ENCODE measurements at regions not wholly inside any gene's neighbourhood (a gene's known extent, or its start where the extent isn't known, plus 50 kb on each side); places are given as distances from the start of the nearest gene placed in this dataset.

- Histone ChIP-seq H3K4me1 (no peaks in the 10 kb centered on the region; the same call in 1 of the 2 replicates), H3K4me3 (no peak overlapping the region), H3K9me3 (no peaks in the 10 kb centered on the region), H3K27me3 (ENCODE audit: low read depth) (no peaks in the 10 kb centered on the region; the same call in 1 of the 2 replicates), H3K36me3 (replicated peaks) (no peaks in the 10 kb centered on the region)
- no peak for DNase-seq (ENCODE audit: low spot score in 2 of 2)
- in situ Hi-C loops (cut with MboI; ENCODE audit: low sequenced_read_pairs), result no loop called here
Observed at GRCh38 chr6:126781582-126781981, 336.9 kb upstream of the RSPO3 start.

GRCh38 chr6:126784161-126784790 lies 334.2 kb upstream of the RSPO3 start:
- DNase-seq (ENCODE audit: low spot score in 2 of 2), result no peak
- Histone ChIP-seq H3K9me3 (no peaks in the 10 kb centered on the region), H3K27me3 (ENCODE audit: low read depth) (no peaks in the 10 kb centered on the region; the same call in 1 of the 2 replicates), H3K4me1 (no peaks in the 10 kb centered on the region), H3K36me3 (replicated peaks) (no peaks in the 10 kb centered on the region), H3K4me3 (no peak overlapping the region)
- in situ Hi-C loops (cut with MboI; ENCODE audit: low sequenced_read_pairs), result no loop called here

GRCh38 chr6:126786262-126786661 lies 332.2 kb upstream of the RSPO3 start:
- Histone ChIP-seq H3K36me3 (replicated peaks) (no peaks in the 10 kb centered on the region), H3K4me1 (no peaks in the 10 kb centered on the region), H3K9me3 (no peaks in the 10 kb centered on the region), H3K27me3 (ENCODE audit: low read depth) (no peaks in the 10 kb centered on the region; the same call in 1 of the 2 replicates), H3K4me3 (no peak overlapping the region)
- DNase-seq (ENCODE audit: low spot score in 2 of 2), result no peak
- in situ Hi-C loops (cut with MboI; ENCODE audit: low sequenced_read_pairs), result no loop called here

GRCh38 chr6:126787635-126788034 lies 330.8 kb upstream of the RSPO3 start:
- in situ Hi-C loops (cut with MboI; ENCODE audit: low sequenced_read_pairs), result no loop called here
- Histone ChIP-seq H3K36me3 (replicated peaks) (no peaks in the 10 kb centered on the region), H3K4me3 (no peak overlapping the region)

GRCh38 chr6:126788861-126789365 lies 329.6 kb upstream of the RSPO3 start:
- Histone ChIP-seq H3K36me3 (replicated peaks) (no peaks in the 10 kb centered on the region), H3K4me1 (no peaks in the 10 kb centered on the region), H3K9me3 (no peaks in the 10 kb centered on the region), H3K27me3 (ENCODE audit: low read depth) (no peaks in the 10 kb centered on the region; the same call in 1 of the 2 replicates), H3K4me3 (no peak overlapping the region)
- in situ Hi-C loops (cut with MboI; ENCODE audit: low sequenced_read_pairs), result no loop called here
- no peak for DNase-seq (ENCODE audit: low spot score in 2 of 2)

More at GRCh38 chr6:126787635-126788034, 330.8 kb upstream of the RSPO3 start:
- Histone ChIP-seq H3K27me3 (ENCODE audit: low read depth) (no peaks in the 10 kb centered on the region; the same call in 1 of the 2 replicates), H3K9me3 (no peaks in the 10 kb centered on the region), H3K4me1 (no peaks in the 10 kb centered on the region)
- no peak for DNase-seq (ENCODE audit: low spot score in 2 of 2)

GRCh38 chr6:126792340-126793085 lies 326.0 kb upstream of the RSPO3 start:
- Histone ChIP-seq H3K4me3 (no peak overlapping the region), H3K27me3 (ENCODE audit: low read depth) (no peaks in the 10 kb centered on the region; the same call in 1 of the 2 replicates), H3K4me1 (no peaks in the 10 kb centered on the region), H3K36me3 (replicated peaks) (no peaks in the 10 kb centered on the region), H3K9me3 (no peaks in the 10 kb centered on the region)
- no peak for DNase-seq (ENCODE audit: low spot score in 2 of 2)
- in situ Hi-C loops (cut with MboI; ENCODE audit: low sequenced_read_pairs), result no loop called here

- DNase-seq (ENCODE audit: low spot score in 2 of 2), result no peak
- Histone ChIP-seq H3K9me3 (no peaks in the 10 kb centered on the region), H3K36me3 (replicated peaks) (no peaks in the 10 kb centered on the region), H3K4me1 (no peaks in the 10 kb centered on the region), H3K4me3 (no peak overlapping the region), H3K27me3 (ENCODE audit: low read depth) (no peaks in the 10 kb centered on the region; the same call in none of the 2 replicates)
- in situ Hi-C loops (cut with MboI; ENCODE audit: low sequenced_read_pairs), result no loop called here
Observed at GRCh38 chr6:126795161-126795560, 323.3 kb upstream of the RSPO3 start.

GRCh38 chr6:126797981-126798380 lies 320.5 kb upstream of the RSPO3 start:
- H3K9me3 ChIP-seq, result no peaks in the 10 kb centered on the region
- in situ Hi-C loops (cut with MboI; ENCODE audit: low sequenced_read_pairs), result no loop called here
- DNase-seq (ENCODE audit: low spot score in 2 of 2), result no peak
- H3K4me3 ChIP-seq, result no peak overlapping the region
- no peaks in the 10 kb centered on the region for H3K36me3 ChIP-seq (replicated peaks)
- no peaks in the 10 kb centered on the region for H3K4me1 ChIP-seq
- H3K27me3 ChIP-seq (ENCODE audit: low read depth), result peaks cover 3% of the 10 kb centered on the region; the same call in 1 of the 2 replicates

- no peak for DNase-seq (ENCODE audit: low spot score in 2 of 2)
- Histone ChIP-seq H3K4me1 (no peaks in the 10 kb centered on the region), H3K36me3 (replicated peaks) (no peaks in the 10 kb centered on the region), H3K4me3 (no peak overlapping the region), H3K9me3 (no peaks in the 10 kb centered on the region), H3K27me3 (ENCODE audit: low read depth) (peaks cover 15% of the 10 kb centered on the region)
- in situ Hi-C loops (cut with MboI; ENCODE audit: low sequenced_read_pairs), result no loop called here
Observed at GRCh38 chr6:126803769-126804168, 314.7 kb upstream of the RSPO3 start.

GRCh38 chr6:126804332-126805064 lies 314.0 kb upstream of the RSPO3 start:
- H3K36me3 ChIP-seq (replicated peaks), result no peaks in the 10 kb centered on the region
- no peaks in the 10 kb centered on the region for H3K4me1 ChIP-seq
- in situ Hi-C loops (cut with MboI; ENCODE audit: low sequenced_read_pairs), result no loop called here
- no peaks in the 10 kb centered on the region for H3K9me3 ChIP-seq
- no peak overlapping the region for H3K4me3 ChIP-seq
- peak; percentile 51 to 61 for DNase-seq (ENCODE audit: low spot score in 2 of 2)
- H3K27me3 ChIP-seq (ENCODE audit: low read depth), result peaks cover 15% of the 10 kb centered on the region

- no peaks in the 10 kb centered on the region for H3K4me1 ChIP-seq
- no peaks in the 10 kb centered on the region for H3K9me3 ChIP-seq
- in situ Hi-C loops (cut with MboI; ENCODE audit: low sequenced_read_pairs), result no loop called here
Observed at GRCh38 chr6:126805861-126806260, 312.6 kb upstream of the RSPO3 start.

GRCh38 chr6:126807876-126808275 lies 310.6 kb upstream of the RSPO3 start:
- H3K36me3 ChIP-seq (replicated peaks), result no peaks in the 10 kb centered on the region
- peaks cover 14% of the 10 kb centered on the region for H3K27me3 ChIP-seq (ENCODE audit: low read depth)
- in situ Hi-C loops (cut with MboI; ENCODE audit: low sequenced_read_pairs), result no loop called here

More at GRCh38 chr6:126805861-126806260, 312.6 kb upstream of the RSPO3 start:
- peaks cover 15% of the 10 kb centered on the region for H3K27me3 ChIP-seq (ENCODE audit: low read depth)
- no peak overlapping the region for H3K4me3 ChIP-seq
- DNase-seq (ENCODE audit: low spot score in 2 of 2), result no peak
- no peaks in the 10 kb centered on the region for H3K36me3 ChIP-seq (replicated peaks)

GRCh38 chr6:126811321-126811720 lies 307.1 kb upstream of the RSPO3 start:
- H3K4me1 ChIP-seq, result no peaks in the 10 kb centered on the region
- H3K9me3 ChIP-seq, result no peaks in the 10 kb centered on the region
- H3K36me3 ChIP-seq (replicated peaks), result no peaks in the 10 kb centered on the region
- no peak for DNase-seq (ENCODE audit: low spot score in 2 of 2)
- in situ Hi-C loops (cut with MboI; ENCODE audit: low sequenced_read_pairs), result no loop called here
- H3K27me3 ChIP-seq (ENCODE audit: low read depth), result peaks cover 7% of the 10 kb centered on the region
- no peak overlapping the region for H3K4me3 ChIP-seq

More at GRCh38 chr6:126807876-126808275, 310.6 kb upstream of the RSPO3 start:
- DNase-seq (ENCODE audit: low spot score in 2 of 2), result no peak
- H3K9me3 ChIP-seq, result no peaks in the 10 kb centered on the region
- H3K4me1 ChIP-seq, result no peaks in the 10 kb centered on the region
- H3K4me3 ChIP-seq, result no peak overlapping the region
